Colonic mucosa (tissue), 4 donors: ENCODE measurements at regions not wholly inside any gene's neighbourhood (a gene's known extent, or its start where the extent isn't known, plus 50 kb on each side); places are given as distances from the start of the nearest gene placed in this dataset.

Experiments
- DNase-seq: peaks from one replicate; pipeline ENCODE4 v3.0.0-alpha.2; 2020
- H3K27ac ChIP-seq: fragments of 200-600 bp; one replicate; pipeline ENCODE4 v1.8.0; 2021
- H3K27me3 ChIP-seq: fragments of 200-600 bp; one replicate; pipeline ENCODE4 v1.8.0; 2021
- H3K36me3 ChIP-seq: fragments of 200-600 bp; one replicate; pipeline ENCODE4 v1.8.0; 2021
- H3K4me1 ChIP-seq: fragments of 200-600 bp; one replicate; pipeline ENCODE4 v1.8.0; 2021; ENCODE audit warnings: mild to moderate bottlenecking
- H3K4me3 ChIP-seq: fragments of 200-600 bp; one replicate; pipeline ENCODE4 v1.8.0; 2021
- H3K9ac ChIP-seq, 2 donors: one replicate each; pipeline ENCODE4 v1.7.0; 2013; ENCODE audit warnings: control low read depth in 2 of 2, low read depth in 2 of 2, low read length in 2 of 2
- H3K9me3 ChIP-seq: fragments of 200-600 bp; one replicate; pipeline ENCODE4 v1.8.0; 2021
- CTCF ChIP-seq: fragments of 200-600 bp; IDR thresholded peaks from one replicate; pipeline ENCODE4 v1.8.0; 2022; ENCODE audit warnings: antibody characterized with exemption, mild to moderate bottlenecking
- intact Hi-C: fragments of 100-400 bp; cut with DNase I; formaldehyde crosslinking; loops from one replicate; pipeline ENCODE4 v1.14.1; 2022
- donor health status: healthy.
- donor health status: DM: no; HTN: no; CAD: no.
- donor health status: DM: no; HTN: no; CAD: no.

- H3K27me3 ChIP-seq = no peaks in the 10 kb centered on the region
- no peak overlapping the region for H3K27ac ChIP-seq
- H3K9ac ChIP-seq = no peak overlapping the region
- intact Hi-C loops = no loop called here
- no peak for DNase-seq
- H3K36me3 ChIP-seq = no peaks in the 10 kb centered on the region
- TF ChIP-seq CTCF = no peak
- no peaks in the 10 kb centered on the region for H3K4me1 ChIP-seq
- no peak overlapping the region for H3K4me3 ChIP-seq
- no peaks in the 10 kb centered on the region for H3K9me3 ChIP-seq
Observed at GRCh38 chr3:73284472-73284871, 223.0 kb downstream of the EBLN2 start.

GRCh38 chr3:73291541-73291940, 230.1 kb downstream of the EBLN2 start:
- no peak overlapping the region for H3K27ac ChIP-seq
- no peak for DNase-seq
- intact Hi-C loops = no loop called here
- no peak for TF ChIP-seq CTCF
- no peak overlapping the region for H3K4me3 ChIP-seq
- no peaks in the 10 kb centered on the region for H3K36me3 ChIP-seq
- no peaks in the 10 kb centered on the region for H3K9me3 ChIP-seq
- no peaks in the 10 kb centered on the region for H3K27me3 ChIP-seq
- no peak overlapping the region for H3K9ac ChIP-seq
- H3K4me1 ChIP-seq = no peaks in the 10 kb centered on the region

- no peak overlapping the region for H3K4me3 ChIP-seq
- TF ChIP-seq CTCF = no peak
- no peaks in the 10 kb centered on the region for H3K27me3 ChIP-seq
- H3K27ac ChIP-seq = no peak overlapping the region
- intact Hi-C loops = no loop called here
- no peak for DNase-seq
- no peak overlapping the region for H3K9ac ChIP-seq
- H3K4me1 ChIP-seq = no peaks in the 10 kb centered on the region
- H3K36me3 ChIP-seq = no peaks in the 10 kb centered on the region
- no peaks in the 10 kb centered on the region for H3K9me3 ChIP-seq
Observed at GRCh38 chr3:73292220-73292619, 230.8 kb downstream of the EBLN2 start.

- H3K9me3 ChIP-seq = no peaks in the 10 kb centered on the region
- H3K27ac ChIP-seq = no peak overlapping the region
- H3K36me3 ChIP-seq = no peaks in the 10 kb centered on the region
- no peak for DNase-seq
- no peaks in the 10 kb centered on the region for H3K4me1 ChIP-seq
- no peak overlapping the region for H3K4me3 ChIP-seq
- no peaks in the 10 kb centered on the region for H3K27me3 ChIP-seq
- H3K9ac ChIP-seq = no peak overlapping the region
- intact Hi-C loops = no loop called here
- no peak for TF ChIP-seq CTCF
Observed at GRCh38 chr3:73294537-73294936, 233.1 kb downstream of the EBLN2 start.

GRCh38 chr3:73295876-73296635, 234.6 kb downstream of the EBLN2 start:
- H3K4me1 ChIP-seq = no peaks in the 10 kb centered on the region
- no peak overlapping the region for H3K4me3 ChIP-seq
- H3K27ac ChIP-seq = no peak overlapping the region
- no peak overlapping the region for H3K9ac ChIP-seq
- H3K27me3 ChIP-seq = no peaks in the 10 kb centered on the region
- no peaks in the 10 kb centered on the region for H3K36me3 ChIP-seq
- TF ChIP-seq CTCF = no peak
- DNase-seq = no peak
- no peaks in the 10 kb centered on the region for H3K9me3 ChIP-seq
- intact Hi-C loops = no loop called here
